IMR-90 (cell line): ENCODE measurements at regions not wholly inside any gene's neighbourhood (a gene's known extent, or its start where the extent isn't known, plus 50 kb on each side); places are given as distances from the start of the nearest gene placed in this dataset.

ENCODE experiments used
- ATAC-seq: fragments of 200-7000 bp; cut with Tn5 transposase; 2 replicates; pipeline ENCODE4 v1.9.1; 2020; ENCODE audit warnings: low read depth, mild to moderate bottlenecking, moderate library complexity
- BruUV-seq: library from RNA; stranded (reverse); fragments of 400-500 nt; replicated peaks from 2 replicates; lab custom pipeline; 2021; lab: Mats Ljungman, UMichigan
- CTCF ChIA-PET: fragments of 300-600 bp; formaldehyde crosslinking; extraction: SDS; loops from one replicate; lab custom pipeline; 2021; ENCODE audit warnings: antibody characterized with exemption; lab: Yijun Ruan, JAX
- POLR2A ChIA-PET: fragments of 300-600 bp; sonication (Branson Sonifier 250); formaldehyde crosslinking; loops from one replicate; lab custom pipeline; 2022; ENCODE audit warnings: antibody characterized with exemption; ENCODE audit not compliant: unreplicated experiment; lab: Charles Lee
- DNase-seq: peaks from one replicate; pipeline ENCODE4 v3.0.0; 2013
- H2AFZ ChIP-seq: replicated peaks from 2 replicates; pipeline ENCODE3; 2013; ENCODE audit warnings: low read length, mild to moderate bottlenecking; ENCODE audit not compliant: poor library complexity
- H2AK5ac ChIP-seq: 2 replicates; pipeline ENCODE4 v1.6.1; 2013; ENCODE audit warnings: low read depth, low read length, inconsistent platforms
- H2AK9ac ChIP-seq: replicated peaks from 2 replicates; pipeline ENCODE3; 2013; ENCODE audit warnings: mild to moderate bottlenecking, low read depth, low read length, moderate library complexity; ENCODE audit not compliant: poor library complexity
- H2BK120ac ChIP-seq: 2 replicates; pipeline ENCODE4 v1.6.1; 2013; ENCODE audit warnings: low read depth, low read length, inconsistent platforms
- H2BK15ac ChIP-seq: 3 replicates; pipeline ENCODE4 v1.6.1; 2013; ENCODE audit warnings: low read depth, low read length, inconsistent platforms
- H2BK20ac ChIP-seq: 2 replicates; pipeline ENCODE4 v1.6.1; 2013; ENCODE audit warnings: low read depth, mild to moderate bottlenecking, inconsistent platforms, low read length, moderate library complexity
- H2BK5ac ChIP-seq: 2 replicates; pipeline ENCODE4 v1.6.1; 2013; ENCODE audit warnings: mild to moderate bottlenecking, low read depth, low read length, inconsistent platforms; ENCODE audit not compliant: poor library complexity, severe bottlenecking
- H3K14ac ChIP-seq: replicated peaks from 2 replicates; pipeline ENCODE4 v1.6.1; 2013; ENCODE audit warnings: low read depth, low read length, inconsistent platforms
- H3K18ac ChIP-seq: 2 replicates; pipeline ENCODE4 v1.6.1; 2013; ENCODE audit warnings: low read depth, low read length, control low read depth
- H3K23ac ChIP-seq: 2 replicates; pipeline ENCODE4 v1.6.1; 2013; ENCODE audit warnings: low read depth, low read length, inconsistent platforms
- H3K27ac ChIP-seq: 2 replicates; pipeline ENCODE4 v1.5.1; 2013; ENCODE audit warnings: mild to moderate bottlenecking, control low read depth, low read length; ENCODE audit not compliant: insufficient read depth
- H3K27me3 ChIP-seq: 2 replicates; pipeline ENCODE4 v1.6.1; 2013; ENCODE audit warnings: low read length; ENCODE audit not compliant: control insufficient read depth, insufficient read depth
- H3K36me3 ChIP-seq: 2 replicates; pipeline ENCODE4 v1.6.1; 2013; ENCODE audit warnings: low read length, mixed read lengths; ENCODE audit not compliant: control insufficient read depth, insufficient read depth
- H3K4ac ChIP-seq: 2 replicates; pipeline ENCODE4 v1.6.1; 2013; ENCODE audit warnings: low read depth, low read length, inconsistent platforms
- H3K4me1 ChIP-seq: 2 replicates; pipeline ENCODE4 v1.6.1; 2013; ENCODE audit warnings: low read length, mixed read lengths; ENCODE audit not compliant: control insufficient read depth, insufficient read depth
- H3K4me2 ChIP-seq: 2 replicates; pipeline ENCODE4 v1.6.1; 2013; ENCODE audit warnings: low read depth, mild to moderate bottlenecking, control low read depth, low read length, moderate library complexity
- H3K4me3 ChIP-seq: 2 replicates; pipeline ENCODE4 v1.5.1; 2013; ENCODE audit warnings: low read depth, mild to moderate bottlenecking, control low read depth, low read length, moderate library complexity; ENCODE audit not compliant: insufficient read depth
- H3K56ac ChIP-seq: 2 replicates; pipeline ENCODE4 v1.6.1; 2013; ENCODE audit warnings: low read length, inconsistent platforms; ENCODE audit not compliant: insufficient read depth; ENCODE audit errors: extremely low read depth
- H3K79me1 ChIP-seq, 2 experiments: 2 replicates each; pipeline ENCODE4 v1.6.1; 2013; ENCODE audit warnings: low read length in 2 of 2, inconsistent platforms in 1 of 2, low read depth in 1 of 2
- H3K9ac ChIP-seq: 2 replicates; pipeline ENCODE4 v1.6.1; 2013; ENCODE audit warnings: low read depth, low read length, control low read depth
- H3K9me1 ChIP-seq: 2 replicates; pipeline ENCODE4 v1.6.1; 2013; ENCODE audit warnings: low read length, inconsistent platforms; ENCODE audit not compliant: insufficient read depth
- H3K9me3 ChIP-seq: 2 replicates; pipeline ENCODE4 v1.6.1; 2013; ENCODE audit warnings: low read length; ENCODE audit not compliant: control insufficient read depth, insufficient read depth
- H4K20me1 ChIP-seq: 2 replicates; pipeline ENCODE4 v1.6.1; 2013; ENCODE audit warnings: low read length, inconsistent platforms; ENCODE audit not compliant: insufficient read depth
- H4K5ac ChIP-seq: 2 replicates; pipeline ENCODE4 v1.6.1; 2013; ENCODE audit warnings: mild to moderate bottlenecking, low read depth, low read length, control low read depth
- H4K8ac ChIP-seq, 2 experiments: 2 replicates each; pipeline ENCODE4 v1.6.1; 2013; ENCODE audit warnings: low read depth in 2 of 2, low read length in 2 of 2, control low read depth in 1 of 2, inconsistent platforms in 1 of 2
- H4K91ac ChIP-seq: 2 replicates; pipeline ENCODE4 v1.6.1; 2013; ENCODE audit warnings: low read depth, low read length, inconsistent platforms; ENCODE audit not compliant: insufficient read depth
- BHLHE40 ChIP-seq: fragments of 150-350 bp; IDR thresholded peaks from 2 replicates; pipeline ENCODE4 v1.6.1; 2016; ENCODE audit warnings: mild to moderate bottlenecking, low read depth, low read length
- CEBPB ChIP-seq: IDR thresholded peaks from 2 replicates; pipeline ENCODE4 v1.6.1; 2012; ENCODE audit warnings: low read depth, low read length, improper control_type of control experiment
- CHD1 ChIP-seq: IDR thresholded peaks from 2 replicates; pipeline ENCODE4 v1.6.1; 2012; ENCODE audit warnings: low read depth, low read length, improper control_type of control experiment
- FOS ChIP-seq: fragments of 150-350 bp; IDR thresholded peaks from 2 replicates; pipeline ENCODE4 v1.6.1; 2016; ENCODE audit warnings: low read depth, low read length
- MAFK ChIP-seq: IDR thresholded peaks from 2 replicates; pipeline ENCODE4 v1.6.1; 2012; ENCODE audit warnings: low read depth, low read length, improper control_type of control experiment
- MAZ ChIP-seq: IDR thresholded peaks from 2 replicates; pipeline ENCODE4 v1.6.1; 2012; ENCODE audit warnings: low read depth, mild to moderate bottlenecking, low read length, improper control_type of control experiment, moderate library complexity, borderline replicate concordance
- MXI1 ChIP-seq: IDR thresholded peaks from 2 replicates; pipeline ENCODE4 v1.6.1; 2012; ENCODE audit warnings: low read depth, mild to moderate bottlenecking, low read length, moderate library complexity, borderline replicate concordance
- NFE2L2 ChIP-seq: fragments of 150-350 bp; IDR thresholded peaks from 2 replicates; pipeline ENCODE4 v1.6.1; 2016; ENCODE audit warnings: low read depth, mild to moderate bottlenecking, low read length
- POLR2A ChIP-seq: IDR thresholded peaks from 2 replicates; pipeline ENCODE4 v1.6.1; 2012; ENCODE audit warnings: mild to moderate bottlenecking, low read depth, low read length
- RAD21 ChIP-seq: IDR thresholded peaks from 2 replicates; pipeline ENCODE4 v1.6.1; 2012; ENCODE audit warnings: low read length, improper control_type of control experiment
- RCOR1 ChIP-seq: IDR thresholded peaks from 2 replicates; pipeline ENCODE4 v1.6.1; 2012; ENCODE audit warnings: mild to moderate bottlenecking, low read length, improper control_type of control experiment; ENCODE audit not compliant: insufficient replicate concordance
- RFX5 ChIP-seq: IDR thresholded peaks from 2 replicates; pipeline ENCODE4 v1.8.0; 2012; ENCODE audit warnings: low read depth, mild to moderate bottlenecking, low read length, moderate library complexity
- SMC3 ChIP-seq: fragments of 150-350 bp; IDR thresholded peaks from 2 replicates; pipeline ENCODE4 v1.6.1; 2016; ENCODE audit warnings: low read depth, mild to moderate bottlenecking, antibody characterized with exemption, low read length, moderate library complexity
- WGBS, 2 experiments: methylation state at CpG; one replicate each; pipeline versions ENCODE4 v1.1.5 to v1.1.7; 2013; ENCODE audit warnings: missing lambda C conversion rate in 2 of 2; ENCODE audit not compliant: insufficient read length in 1 of 2; ENCODE audit errors: extremely low coverage in 2 of 2; 5-methylcytosine and 5-hydroxymethylcytosine counted together
- dilution Hi-C: fragments of 300-500 bp; cut with HindIII; formaldehyde crosslinking; loops from one replicate; pipeline ENCODE4 v1.14.3; 2018; ENCODE audit warnings: low sequenced_read_pairs; ENCODE audit not compliant: unreplicated experiment
- in situ Hi-C: fragments of 300-500 bp; cut with MboI; formaldehyde crosslinking; loops from 3 replicates; pipeline ENCODE4 v1.14.3; 2019; ENCODE audit warnings: low sequenced_read_pairs, inconsistent platforms, mixed read lengths
- intact Hi-C: fragments of 100-400 bp; cut with micrococcal nuclease; formaldehyde crosslinking; loops from 2 replicates; pipeline ENCODE4 v1.10.0; 2022
- TF ChIP-seq, protein P1 (sequence below): fragments of 150-350 bp; IDR thresholded peaks from 2 replicates; pipeline ENCODE4 v1.6.1; 2016; ENCODE audit warnings: low read depth, mild to moderate bottlenecking, low read length, moderate library complexity, borderline replicate concordance
- TF ChIP-seq, protein P2 (sequence below): fragments of 150-350 bp; IDR thresholded peaks from 2 replicates; pipeline ENCODE4 v1.6.1; 2017; ENCODE audit warnings: mild to moderate bottlenecking, antibody characterized with exemption, low read length, low read depth

DNA sequence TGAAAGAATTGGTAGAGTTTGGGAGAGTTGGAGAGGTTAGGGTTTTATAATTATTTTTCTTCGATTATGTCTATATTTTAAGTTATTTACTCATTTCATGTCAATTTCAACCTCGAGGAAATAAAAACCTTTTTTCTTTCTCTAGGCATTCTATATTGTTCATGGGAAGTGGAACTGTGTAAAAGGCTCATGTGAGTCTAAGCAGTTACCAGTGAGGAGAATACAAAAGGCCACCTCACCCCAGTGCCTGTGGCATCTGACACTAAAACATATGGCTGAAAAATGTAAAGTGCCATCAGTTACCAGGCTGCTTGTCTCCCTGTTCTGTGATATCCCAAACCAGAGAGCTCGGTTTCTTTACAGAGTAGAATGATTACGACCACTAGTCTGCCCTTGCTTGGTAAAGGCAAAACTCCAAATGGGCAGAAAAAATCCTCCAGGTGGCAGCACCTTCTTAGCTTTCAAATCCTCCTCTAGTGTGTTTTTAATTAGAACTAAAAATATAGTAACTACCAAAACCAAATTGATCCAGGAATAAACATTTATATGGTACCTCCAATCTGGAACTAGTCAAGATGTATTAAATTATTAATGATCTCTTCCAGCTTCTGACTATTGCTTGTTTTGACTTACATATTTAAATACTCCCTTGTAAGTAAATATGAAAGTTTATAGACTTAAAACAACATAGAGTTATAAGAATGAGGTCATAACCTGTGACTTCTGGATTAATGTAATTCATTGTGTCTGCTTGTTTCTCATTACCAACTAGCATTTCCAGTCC is 122.6 kb upstream of the MCHR2 start:
- 0 to 100% methylated on average over 1 of the region's 4 CpGs for WGBS, 2 experiments
- in situ Hi-C loops (loop anchor here (10.0 kb wide), 1 partner anchor 548 kb away; no protein-coding TSS in a partner anchor), intact Hi-C loops (loop anchor here (1.0 to 10.0 kb wide), 5 partner anchors 118 to 611 kb away; no protein-coding TSS in a partner anchor), dilution Hi-C loops (loop anchor here (25.0 kb wide), 2 partner anchors 346 to 521 kb away; partner anchors contain the start of gene SIM1)
- no peak overlapping the region for H3K23ac ChIP-seq
- ATAC-seq = peak; percentile 88
- H3K56ac ChIP-seq = no peak overlapping the region
- H3K36me3 ChIP-seq = no peaks in the 10 kb centered on the region
- no peak overlapping the region for H2BK15ac ChIP-seq
- peaks cover 47% of the 10 kb centered on the region for H3K27me3 ChIP-seq
- H3K4me3 ChIP-seq = no peak overlapping the region
- no peaks in the 10 kb centered on the region for H3K9me1 ChIP-seq
- no peaks in the 10 kb centered on the region for H4K20me1 ChIP-seq
- no peak overlapping the region for H3K18ac ChIP-seq
- H3K79me1 ChIP-seq = no peaks in the 10 kb centered on the region
- H4K5ac ChIP-seq = no peak overlapping the region
- no peak overlapping the region for H3K27ac ChIP-seq
- H3K9ac ChIP-seq = no peak overlapping the region
- ChIA-PET POLR2A (no interaction called here), CTCF (interaction anchor here (0.7 to 2.1 kb wide), 13 partner anchors 9 to 547 kb away, joined by 3 to 9 read pairs (median 4); partner anchors contain the start of gene SIM1)
- no TSS peak for BruUV-seq
- peak; percentile 76 for DNase-seq
- H2AFZ ChIP-seq = peak overlapping the region; percentile 24
- no peak overlapping the region for H2BK5ac ChIP-seq
- no peak overlapping the region for H2BK20ac ChIP-seq
- no peak overlapping the region for H2AK9ac ChIP-seq
- no peak overlapping the region for H4K8ac ChIP-seq
- H3K4me2 ChIP-seq = no peak overlapping the region; the same call in 1 of the 2 replicates
- no peak overlapping the region for H3K14ac ChIP-seq
- H4K91ac ChIP-seq = no peak overlapping the region
- H3K9me3 ChIP-seq = no peaks in the 10 kb centered on the region
- H3K4me1 ChIP-seq = no peaks in the 10 kb centered on the region
- no peak overlapping the region for H2BK120ac ChIP-seq
- H3K4ac ChIP-seq = no peak overlapping the region
- H2AK5ac ChIP-seq = no peak overlapping the region
- TF ChIP-seq NFE2L2 (no peak), RFX5 (no peak), FOS (no peak), RCOR1 (no peak), BHLHE40 (no peak), MAFK (no peak), MXI1 (no peak), CEBPB (no peak), MAZ (no peak), POLR2A (peak; percentile 30; the same call in 1 of the 2 replicates), SMC3 (peak; percentile 91), CHD1 (no peak), RAD21 (peak; percentile 94)
- TF ChIP-seq, protein P1, sequence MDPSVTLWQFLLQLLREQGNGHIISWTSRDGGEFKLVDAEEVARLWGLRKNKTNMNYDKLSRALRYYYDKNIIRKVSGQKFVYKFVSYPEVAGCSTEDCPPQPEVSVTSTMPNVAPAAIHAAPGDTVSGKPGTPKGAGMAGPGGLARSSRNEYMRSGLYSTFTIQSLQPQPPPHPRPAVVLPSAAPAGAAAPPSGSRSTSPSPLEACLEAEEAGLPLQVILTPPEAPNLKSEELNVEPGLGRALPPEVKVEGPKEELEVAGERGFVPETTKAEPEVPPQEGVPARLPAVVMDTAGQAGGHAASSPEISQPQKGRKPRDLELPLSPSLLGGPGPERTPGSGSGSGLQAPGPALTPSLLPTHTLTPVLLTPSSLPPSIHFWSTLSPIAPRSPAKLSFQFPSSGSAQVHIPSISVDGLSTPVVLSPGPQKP = no peak
- TF ChIP-seq, protein P2, sequence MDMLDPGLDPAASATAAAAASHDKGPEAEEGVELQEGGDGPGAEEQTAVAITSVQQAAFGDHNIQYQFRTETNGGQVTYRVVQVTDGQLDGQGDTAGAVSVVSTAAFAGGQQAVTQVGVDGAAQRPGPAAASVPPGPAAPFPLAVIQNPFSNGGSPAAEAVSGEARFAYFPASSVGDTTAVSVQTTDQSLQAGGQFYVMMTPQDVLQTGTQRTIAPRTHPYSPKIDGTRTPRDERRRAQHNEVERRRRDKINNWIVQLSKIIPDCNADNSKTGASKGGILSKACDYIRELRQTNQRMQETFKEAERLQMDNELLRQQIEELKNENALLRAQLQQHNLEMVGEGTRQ = no peak
